Esophagus squamous epithelium (tissue), 5 donors: ENCODE measurements at regions not wholly inside any gene's neighbourhood (a gene's known extent, or its start where the extent isn't known, plus 50 kb on each side); places are given as distances from the start of the nearest gene placed in this dataset.

Experiments
- DNase-seq: peaks from one replicate; lab custom pipeline; 2025; lab: John Stamatoyannopoulos, UW
- H3K27ac ChIP-seq, 4 donors: fragments of 200-600 bp; sonication (generic); one replicate each; pipeline ENCODE4 v1.5.1; 2016 to 2019; ENCODE audit warnings: mild to moderate bottlenecking in 1 of 4
- H3K27me3 ChIP-seq, 4 donors: fragments of 200-600 bp; sonication (generic); 1 replicate in 3 of 4; 2 replicates in 1 of 4; pipeline versions ENCODE4 v1.5.1 to v1.6.0; 2017 to 2021; ENCODE audit warnings: antibody characterized with exemption in 1 of 4
- H3K36me3 ChIP-seq, 3 donors: fragments of 200-600 bp; sonication (generic); one replicate each; pipeline ENCODE4 v1.5.1; 2016 to 2019
- H3K4me1 ChIP-seq, 3 donors: fragments of 200-600 bp; sonication (generic); one replicate each; pipeline ENCODE4 v1.5.1; 2017 to 2019
- H3K4me3 ChIP-seq, 4 donors: fragments of 200-600 bp; sonication (generic); 1 replicate in 3 of 4; 2 replicates in 1 of 4; pipeline ENCODE4 v1.5.1; 2016 to 2019; ENCODE audit warnings: mild to moderate bottlenecking in 2 of 4, moderate library complexity in 1 of 4
- H3K9me3 ChIP-seq, 3 donors: fragments of 200-600 bp; sonication (generic); one replicate each; pipeline ENCODE4 v1.5.1; 2016 to 2019
- POLR2A ChIP-seq, 4 donors: fragments of 450-650 bp; IDR thresholded peaks; one replicate each; pipeline ENCODE4 v1.6.1; 2017; ENCODE audit warnings: antibody characterized with exemption in 4 of 4, mild to moderate bottlenecking in 4 of 4, moderate library complexity in 3 of 4
- WGBS, 2 donors: methylation state at CpG; one replicate each; pipeline ENCODE4 v1.1.5; 2018; 5-methylcytosine and 5-hydroxymethylcytosine counted together
- intact Hi-C: fragments of 100-400 bp; cut with DNase I; formaldehyde crosslinking; loops from one replicate; pipeline ENCODE4 v1.15.0; 2022
- TF ChIP-seq, protein P1 (sequence below), 6 experiments: fragments of 450-650 bp in 4 of 6; fragments of 200-600 bp in 2 of 6; sonication (generic) in 2 of 6; IDR thresholded peaks; one replicate each; pipeline ENCODE4 v1.5.1; 2016 to 2019; ENCODE audit warnings: antibody characterized with exemption in 6 of 6, mild to moderate bottlenecking in 4 of 6, moderate library complexity in 4 of 6
- donor health status: DM: yes; HTN: yes; CAD: no.

DNA sequence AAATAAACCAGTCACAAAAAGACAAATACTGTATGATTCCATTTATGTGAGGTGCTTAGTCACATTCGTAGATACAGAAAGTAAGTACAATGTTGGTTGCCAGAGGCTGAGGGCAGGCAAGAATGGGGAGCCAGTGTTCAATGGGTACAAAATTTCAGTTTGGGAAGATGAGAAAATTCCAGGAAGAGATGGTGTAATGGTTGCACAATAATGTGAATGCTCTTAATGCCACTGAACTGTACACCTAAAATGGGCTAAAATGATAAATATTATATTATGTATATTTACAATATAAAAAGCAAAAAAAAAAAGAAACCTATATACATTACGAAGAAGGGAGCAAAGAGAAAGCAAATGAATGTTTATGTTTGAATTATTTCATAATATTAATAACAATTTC lies 329.0 kb downstream of the C11orf87 start:
- no peaks in the 10 kb centered on the region for H3K9me3 ChIP-seq
- WGBS, 2 donors: 66 to 83% methylated on average over 2 of the region's 2 CpGs
- TF ChIP-seq, protein P1, sequence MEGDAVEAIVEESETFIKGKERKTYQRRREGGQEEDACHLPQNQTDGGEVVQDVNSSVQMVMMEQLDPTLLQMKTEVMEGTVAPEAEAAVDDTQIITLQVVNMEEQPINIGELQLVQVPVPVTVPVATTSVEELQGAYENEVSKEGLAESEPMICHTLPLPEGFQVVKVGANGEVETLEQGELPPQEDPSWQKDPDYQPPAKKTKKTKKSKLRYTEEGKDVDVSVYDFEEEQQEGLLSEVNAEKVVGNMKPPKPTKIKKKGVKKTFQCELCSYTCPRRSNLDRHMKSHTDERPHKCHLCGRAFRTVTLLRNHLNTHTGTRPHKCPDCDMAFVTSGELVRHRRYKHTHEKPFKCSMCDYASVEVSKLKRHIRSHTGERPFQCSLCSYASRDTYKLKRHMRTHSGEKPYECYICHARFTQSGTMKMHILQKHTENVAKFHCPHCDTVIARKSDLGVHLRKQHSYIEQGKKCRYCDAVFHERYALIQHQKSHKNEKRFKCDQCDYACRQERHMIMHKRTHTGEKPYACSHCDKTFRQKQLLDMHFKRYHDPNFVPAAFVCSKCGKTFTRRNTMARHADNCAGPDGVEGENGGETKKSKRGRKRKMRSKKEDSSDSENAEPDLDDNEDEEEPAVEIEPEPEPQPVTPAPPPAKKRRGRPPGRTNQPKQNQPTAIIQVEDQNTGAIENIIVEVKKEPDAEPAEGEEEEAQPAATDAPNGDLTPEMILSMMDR (IDR thresholded peaks at IDR 0.05): no peak
- no peak for TF ChIP-seq POLR2A (IDR thresholded peaks at IDR 0.05)
- no peak for DNase-seq
- H3K27ac ChIP-seq: no peak overlapping the region
- intact Hi-C loops: no loop called here
- no peaks in the 10 kb centered on the region for H3K4me1 ChIP-seq
- H3K36me3 ChIP-seq: no peaks in the 10 kb centered on the region
- no peak overlapping the region for H3K4me3 ChIP-seq
- H3K27me3 ChIP-seq: no peaks in the 10 kb centered on the region

DNA sequence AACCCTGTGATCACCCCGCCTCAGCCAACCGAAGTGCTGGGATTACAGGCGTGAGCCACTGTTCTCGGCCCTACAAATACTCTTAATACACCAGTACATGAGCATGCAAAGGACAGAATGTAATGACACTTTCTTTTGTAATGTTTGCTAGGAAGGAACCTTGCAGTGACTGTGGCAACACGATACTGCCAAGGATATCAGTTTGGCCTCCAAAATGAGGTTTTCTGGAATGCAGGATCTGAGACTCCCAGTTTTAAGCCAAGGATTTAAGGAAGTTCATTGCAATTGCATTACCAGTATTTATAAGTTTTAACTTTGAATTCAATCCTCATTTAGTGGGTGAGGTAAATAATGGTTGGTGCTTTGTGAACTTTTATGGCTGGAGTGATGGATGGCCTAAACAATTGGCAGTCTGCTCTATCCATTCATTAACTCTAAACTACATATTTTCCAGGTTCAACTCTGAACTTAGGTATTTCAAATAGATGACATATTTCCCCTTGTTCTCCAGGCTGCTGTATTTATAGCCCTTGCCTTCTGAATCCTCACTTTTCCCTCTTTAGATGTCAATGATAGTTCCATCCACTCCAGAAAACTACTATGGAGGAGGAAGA lies 330.3 kb downstream of the C11orf87 start:
- no peaks in the 10 kb centered on the region for H3K27me3 ChIP-seq
- H3K4me1 ChIP-seq: no peaks in the 10 kb centered on the region
- no peaks in the 10 kb centered on the region for H3K36me3 ChIP-seq
- intact Hi-C loops: no loop called here
- no peak overlapping the region for H3K27ac ChIP-seq
- 85 to 91% methylated on average over 5 of the region's 5 CpGs for WGBS, 2 donors
- no peak overlapping the region for H3K4me3 ChIP-seq
- no peaks in the 10 kb centered on the region for H3K9me3 ChIP-seq
- no peak for DNase-seq
- TF ChIP-seq POLR2A (IDR thresholded peaks at IDR 0.05): no peak
- TF ChIP-seq, protein P1 (IDR thresholded peaks at IDR 0.05): no peak

DNA sequence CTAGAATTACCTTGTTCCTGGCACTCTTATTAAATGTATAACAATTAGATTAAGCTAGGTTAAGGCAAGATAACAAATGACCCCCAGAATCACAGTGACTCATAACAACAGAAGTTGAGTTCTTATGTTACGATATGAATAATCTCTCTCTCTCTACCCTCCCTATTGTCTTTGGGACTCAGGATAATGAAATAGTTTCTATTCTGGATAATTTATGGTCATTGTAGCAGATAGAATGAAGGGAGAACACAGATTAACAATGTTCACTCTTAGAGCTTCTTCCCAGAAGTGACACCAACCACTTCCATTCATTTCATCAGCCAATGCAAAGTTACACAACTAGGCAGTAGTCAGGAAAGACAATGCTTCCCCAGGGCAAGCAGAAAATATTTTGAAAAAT lies 334.5 kb downstream of the C11orf87 start:
- Histone ChIP-seq H3K36me3 (no peaks in the 10 kb centered on the region), H3K4me3 (no peak overlapping the region), H3K4me1 (no peaks in the 10 kb centered on the region), H3K27me3 (no peaks in the 10 kb centered on the region), H3K27ac (no peak overlapping the region), H3K9me3 (no peaks in the 10 kb centered on the region)
- intact Hi-C loops: no loop called here
- no peak for DNase-seq
- TF ChIP-seq, protein P1 (IDR thresholded peaks at IDR 0.05): no peak
- no peak for TF ChIP-seq POLR2A (IDR thresholded peaks at IDR 0.05)
- WGBS, 2 donors: 80 to 92% methylated on average over 1 of the region's 1 CpG

DNA sequence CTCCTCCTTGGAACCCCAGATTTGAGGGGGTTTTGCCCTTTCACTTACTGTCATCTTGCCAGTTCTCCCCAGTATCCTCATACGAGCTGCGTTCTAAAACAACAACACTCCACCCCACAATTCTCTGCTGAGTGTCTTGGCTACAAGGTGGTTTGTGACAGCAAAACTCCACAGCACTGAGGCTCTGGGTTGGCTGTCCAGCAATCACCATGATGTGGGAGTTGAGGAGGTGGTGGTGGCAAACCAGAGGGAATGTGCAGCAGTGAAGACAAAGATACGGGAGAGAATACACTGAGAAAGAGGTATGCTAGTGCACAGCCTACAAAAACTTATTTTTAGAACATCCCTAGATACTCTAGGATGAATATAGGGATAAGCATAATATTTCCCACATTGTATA lies 335.0 kb downstream of the C11orf87 start:
- intact Hi-C loops: no loop called here
- WGBS, 2 donors: 86 to 93% methylated on average over 3 of the region's 3 CpGs
- Histone ChIP-seq H3K4me3 (no peak overlapping the region), H3K4me1 (no peaks in the 10 kb centered on the region), H3K36me3 (no peaks in the 10 kb centered on the region), H3K27me3 (no peaks in the 10 kb centered on the region), H3K9me3 (no peaks in the 10 kb centered on the region), H3K27ac (no peak overlapping the region)
- no peak for DNase-seq
- TF ChIP-seq POLR2A (IDR thresholded peaks at IDR 0.05): no peak
- TF ChIP-seq, protein P1 (IDR thresholded peaks at IDR 0.05): no peak

DNA sequence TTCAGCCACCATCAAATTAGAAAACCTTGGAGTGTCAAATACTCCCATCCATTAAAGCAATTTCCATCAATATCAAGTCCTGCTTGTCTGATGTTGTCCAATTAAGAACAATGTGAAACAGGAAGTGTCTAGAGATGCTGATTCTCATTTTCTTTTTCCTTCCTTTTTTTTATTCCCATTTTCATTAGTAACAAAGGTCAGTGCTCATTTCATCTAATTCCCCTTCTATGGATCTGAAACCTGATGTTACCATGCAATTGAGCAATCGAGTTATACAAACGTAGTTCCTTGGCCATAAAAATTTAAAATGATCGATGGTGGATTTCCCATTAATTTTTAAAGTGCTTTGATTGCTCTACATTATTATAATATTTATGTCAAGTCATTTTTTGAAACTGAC lies 330.6 kb upstream of the ZC3H12C start:
- intact Hi-C loops: no loop called here
- TF ChIP-seq POLR2A (IDR thresholded peaks at IDR 0.05): no peak
- TF ChIP-seq, protein P1 (IDR thresholded peaks at IDR 0.05): no peak
- no peak for DNase-seq
- Histone ChIP-seq H3K36me3 (no peaks in the 10 kb centered on the region), H3K27ac (no peak overlapping the region), H3K4me1 (no peaks in the 10 kb centered on the region), H3K9me3 (no peaks in the 10 kb centered on the region), H3K4me3 (no peak overlapping the region), H3K27me3 (no peaks in the 10 kb centered on the region)
- 76 to 88% methylated on average over 3 of the region's 3 CpGs for WGBS, 2 donors
